NCI-H748 treated with DMSO at 0.1 percent for 48 hours (cell line): ENCODE measurements at regions not wholly inside any gene's neighbourhood (a gene's known extent, or its start where the extent isn't known, plus 50 kb on each side); places are given as distances from the start of the nearest gene placed in this dataset.
A peak's percentile ranks its signal among the peaks of the same experiment; 100 is the strongest.
"Not testable (repeated sequence)": the region's sequence is repeated elsewhere in the genome, so short reads cannot be mapped to it uniquely, and the experiment has no call there.

ENCODE experiments used
- DNase-seq: peaks from one replicate; lab custom pipeline; 2025; lab: John Stamatoyannopoulos, UW

GRCh38 chr5:42074353-42074752, 149.3 kb downstream of the FBXO4 start:
- DNase-seq: peak; percentile 19

DNA sequence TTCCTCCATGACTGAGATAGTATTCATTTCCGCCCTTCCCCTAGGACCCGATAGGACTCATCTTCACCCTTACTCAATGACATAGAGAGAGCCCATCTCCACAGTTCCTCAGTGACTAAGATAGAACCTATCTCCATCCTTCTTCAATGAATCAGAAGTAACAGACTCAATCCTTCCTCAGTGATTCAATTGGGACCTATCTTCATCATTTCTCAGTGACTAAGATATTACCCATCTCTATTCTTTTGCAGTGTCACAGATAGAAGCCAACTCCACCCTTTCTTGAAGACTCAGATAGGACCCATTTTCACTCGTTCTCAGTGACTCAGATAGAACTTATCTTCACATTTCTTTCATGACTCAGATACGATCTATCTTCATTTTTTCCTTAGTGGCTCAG, 164.6 kb downstream of the FBXO4 start:
- DNase-seq: no peak

DNA sequence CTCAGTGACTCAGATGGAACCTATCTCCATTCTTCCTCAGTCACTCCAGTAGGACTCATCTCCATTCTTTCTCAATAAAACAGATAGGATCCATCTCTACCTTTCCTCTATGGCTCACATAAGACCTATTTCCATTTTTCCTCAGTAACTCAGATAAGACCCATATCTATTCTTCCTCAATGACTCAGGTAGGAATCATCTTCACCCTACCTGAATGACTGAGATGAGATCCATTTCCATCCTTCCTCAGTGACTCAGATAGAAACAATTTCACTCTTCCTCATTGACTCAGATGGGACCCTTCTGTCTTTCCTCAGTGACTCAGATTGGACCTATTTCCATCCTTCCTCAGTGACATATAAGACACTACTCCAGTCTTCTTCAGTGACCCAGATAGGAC, 165.1 kb downstream of the FBXO4 start:
- no peak for DNase-seq

GRCh38 chr5:42099846-42100245, 174.8 kb downstream of the FBXO4 start:
- DNase-seq: not testable (repeated sequence)

DNA sequence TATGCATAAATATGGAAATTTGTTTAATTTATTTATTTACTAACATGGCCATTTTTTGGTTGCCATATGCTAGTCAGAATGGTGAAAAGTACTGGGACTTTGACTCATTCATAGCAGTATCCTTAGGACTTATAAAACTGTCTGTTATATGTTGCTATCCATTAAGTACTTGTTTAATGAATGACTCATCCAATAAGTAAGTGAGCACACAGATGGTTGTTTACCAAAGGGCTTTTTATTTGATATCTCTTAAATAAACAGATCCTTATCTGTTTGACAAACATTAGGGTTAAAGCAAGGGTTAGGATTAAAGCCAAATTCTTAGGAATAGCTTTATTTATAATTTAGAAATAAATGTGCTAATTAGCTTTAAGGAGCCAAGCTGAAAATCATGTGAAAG, 183.4 kb downstream of the FBXO4 start:
- peak; percentile 67 for DNase-seq

DNA sequence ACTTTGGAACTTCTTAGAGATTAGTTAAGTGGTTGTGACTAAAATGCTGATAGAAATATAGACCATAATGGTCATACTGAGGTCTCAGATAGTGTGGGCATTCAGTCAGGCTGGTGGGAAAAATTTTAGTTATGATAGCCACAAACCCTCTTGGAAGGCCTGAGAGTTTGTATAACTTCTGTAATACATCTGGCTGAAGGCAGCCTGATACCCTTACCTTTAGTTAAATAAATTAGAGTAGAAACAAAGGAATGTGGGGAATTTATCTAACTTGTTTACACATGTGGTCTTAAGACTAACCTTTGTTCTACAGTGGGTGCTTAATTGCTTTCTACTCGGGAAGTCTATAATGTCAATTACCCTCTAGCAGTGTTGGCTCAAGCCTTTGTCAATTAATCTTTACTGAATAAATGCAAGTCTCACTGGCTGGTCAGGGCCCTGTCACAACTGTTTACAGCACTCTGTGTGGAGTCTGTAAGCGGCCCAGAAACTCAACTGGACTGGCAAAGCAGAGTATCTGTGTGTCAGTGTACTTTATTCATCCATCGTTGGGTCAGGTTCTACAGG, 184.0 kb downstream of the FBXO4 start:
- no peak for DNase-seq

- not testable (repeated sequence) for DNase-seq
Measured at GRCh38 chr5:42115721-42116120, 190.6 kb downstream of the FBXO4 start.

GRCh38 chr5:42120070-42120469, 195.0 kb downstream of the FBXO4 start:
- no peak for DNase-seq

- no peak for DNase-seq
Measured at GRCh38 chr5:42121401-42121800, 196.3 kb downstream of the FBXO4 start.

GRCh38 chr5:42131081-42131480, 206.0 kb downstream of the FBXO4 start:
- DNase-seq: no peak

DNA sequence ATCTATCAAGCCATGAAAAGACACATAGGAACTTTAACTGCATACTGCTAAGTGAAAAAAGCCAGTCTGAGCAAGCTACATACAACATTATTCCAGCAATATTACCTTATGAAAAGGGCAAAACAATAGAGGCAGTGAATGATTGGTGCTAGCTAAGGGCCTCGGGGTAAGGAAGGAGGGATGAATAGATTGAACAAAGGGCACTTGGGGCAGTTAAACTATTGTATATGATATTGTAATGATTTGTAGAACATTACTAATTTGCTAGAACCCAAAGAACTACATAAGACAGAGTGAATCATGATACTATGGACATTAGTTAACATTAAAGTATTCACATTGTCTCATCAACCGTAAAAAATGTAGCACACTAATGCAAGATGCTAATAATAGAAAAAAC, 218.3 kb downstream of the FBXO4 start:
- no peak for DNase-seq

GRCh38 chr5:42148813-42149212, 223.7 kb downstream of the FBXO4 start:
- no peak for DNase-seq

- no peak for DNase-seq
Measured at GRCh38 chr5:42157215-42157614, 232.1 kb downstream of the FBXO4 start.

DNA sequence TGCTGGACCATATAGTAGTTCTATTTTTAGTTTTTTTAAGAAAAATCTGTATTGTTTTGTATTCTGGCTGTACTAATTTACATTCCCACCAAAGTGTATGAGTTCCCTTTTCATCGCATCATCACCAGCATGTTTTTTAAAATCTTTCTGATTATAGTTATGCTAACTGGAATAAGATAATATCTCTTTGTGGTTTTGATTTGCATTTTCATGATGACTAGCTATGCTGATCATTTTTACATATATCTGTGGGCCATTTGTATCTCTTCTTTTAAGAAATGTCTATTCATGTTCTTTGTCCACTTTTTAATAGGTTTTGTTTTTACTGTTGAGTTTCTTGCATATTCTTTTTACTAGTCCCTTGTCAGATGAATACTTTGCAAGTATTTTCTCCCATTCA, 238.0 kb downstream of the FBXO4 start:
- DNase-seq: no peak

GRCh38 chr5:42168091-42168670, 243.1 kb downstream of the FBXO4 start:
- DNase-seq: no peak

DNA sequence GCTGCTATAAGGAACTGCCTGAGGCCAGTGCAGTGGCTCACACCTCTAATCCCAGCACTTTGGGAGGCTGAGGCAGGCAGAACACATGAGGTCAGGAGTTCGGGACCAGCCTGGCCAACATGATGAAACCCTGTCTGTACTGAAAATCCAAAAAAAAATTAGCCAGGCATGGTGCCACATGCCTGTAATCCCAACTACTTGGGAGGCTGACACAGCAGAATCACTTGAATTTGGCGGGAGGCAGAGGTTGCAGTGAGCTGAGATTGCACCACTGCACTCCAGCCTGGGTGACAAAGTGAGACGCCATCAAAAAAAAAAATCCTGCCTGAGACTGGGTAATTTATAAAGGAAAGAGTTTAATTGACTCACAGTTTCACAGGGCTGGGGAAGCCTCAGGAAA, 247.1 kb upstream of the GHR start:
- not testable (repeated sequence) for DNase-seq

DNA sequence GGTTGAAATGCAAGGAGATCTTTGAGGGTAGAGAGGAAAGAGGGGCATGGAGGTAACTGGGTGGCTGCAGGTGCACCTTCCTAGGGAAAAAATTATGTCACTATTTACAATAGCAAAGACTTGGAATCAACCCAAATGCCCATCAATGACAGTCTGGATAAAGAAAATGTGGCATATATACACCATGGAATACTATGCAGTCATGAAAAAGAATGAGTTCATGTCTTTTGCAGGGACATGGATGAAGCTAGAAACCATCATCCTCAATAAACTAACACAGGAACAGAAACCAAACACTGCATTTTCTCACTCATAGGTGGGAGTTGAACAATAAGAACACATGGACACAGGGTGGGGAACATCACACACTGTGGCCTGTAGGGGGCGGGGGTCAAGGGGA, 243.4 kb upstream of the GHR start:
- DNase-seq: not testable (repeated sequence)

DNA sequence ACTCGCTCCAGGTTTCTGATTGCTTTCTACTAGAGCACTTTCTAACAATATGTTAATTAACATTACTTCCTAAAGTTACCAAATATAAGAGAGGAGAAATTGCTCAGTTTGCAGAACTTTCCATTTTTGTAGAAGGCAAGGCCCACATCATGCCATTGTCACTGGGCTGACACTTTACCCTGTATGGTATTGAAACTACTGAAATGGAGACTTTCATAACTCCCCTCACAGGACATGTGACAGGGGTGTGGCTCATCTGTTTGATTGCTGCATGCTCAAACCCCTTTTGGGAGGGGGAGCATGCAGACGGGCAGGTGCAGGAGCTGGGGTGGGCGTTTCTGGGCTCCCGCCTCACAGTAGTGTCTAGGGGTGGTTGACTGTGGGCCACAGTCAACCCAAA, 206.3 kb upstream of the GHR start:
- no peak for DNase-seq

DNA sequence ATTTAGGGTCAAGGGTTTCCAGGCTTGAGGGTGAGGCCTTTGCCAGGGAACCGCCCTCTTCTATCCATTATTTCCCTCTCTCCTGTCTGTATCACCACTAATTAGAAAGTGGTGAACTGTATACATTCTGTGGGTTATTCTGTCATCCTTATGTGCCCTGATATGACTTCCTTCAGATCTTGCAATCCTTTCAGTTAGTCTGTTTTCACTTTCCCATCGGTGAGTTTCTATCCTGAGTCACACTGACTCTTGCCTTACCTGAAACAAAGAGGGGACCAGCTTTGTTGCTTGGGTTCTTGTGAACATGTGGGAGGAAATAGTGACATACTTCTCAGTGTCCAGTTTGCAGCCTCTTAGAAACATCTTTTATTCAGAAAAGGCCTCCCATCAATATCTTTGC, 205.4 kb upstream of the GHR start:
- DNase-seq: no peak

- DNase-seq: no peak
Measured at GRCh38 chr5:42225009-42225408, 198.2 kb upstream of the GHR start.

GRCh38 chr5:42228279-42228678, 195.0 kb upstream of the GHR start:
- DNase-seq: no peak

DNA sequence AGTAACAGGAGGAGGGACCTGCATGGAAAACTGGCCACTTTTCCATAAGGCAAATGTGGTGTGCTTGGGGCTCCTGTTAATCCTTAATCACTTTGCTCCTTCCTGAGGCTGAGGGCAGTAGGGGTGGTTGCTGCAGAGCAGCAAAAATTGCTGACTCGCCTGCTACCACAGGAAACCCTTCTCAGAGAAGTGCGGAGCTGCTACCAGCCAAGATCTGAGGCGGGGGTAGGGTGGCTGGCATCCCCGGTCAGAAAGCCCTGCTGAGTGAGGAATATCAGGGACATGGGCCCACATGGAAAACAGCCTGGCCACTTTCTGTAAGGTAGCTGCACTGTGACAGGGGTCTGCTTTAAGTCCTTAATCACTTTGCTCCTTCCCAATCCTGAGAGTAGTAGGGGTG, 192.4 kb upstream of the GHR start:
- no peak for DNase-seq

DNA sequence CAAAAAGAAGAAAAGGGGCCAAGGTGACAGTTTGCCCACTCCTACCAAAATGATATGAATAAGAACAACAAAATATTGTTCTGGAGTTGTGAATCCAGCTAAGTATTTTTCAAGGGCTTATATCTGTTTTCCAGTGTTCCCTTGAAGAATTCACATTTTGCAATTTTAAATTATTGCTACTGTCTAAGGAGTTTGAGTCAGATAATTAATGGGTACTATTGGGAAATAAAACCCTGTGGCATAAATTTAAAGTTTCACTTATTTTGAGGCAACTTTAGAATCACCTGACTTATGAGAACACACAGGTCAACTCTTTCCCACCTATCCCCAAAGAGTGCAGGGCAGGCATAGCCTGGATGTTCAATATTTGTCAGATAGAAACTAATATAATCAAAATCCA, 188.0 kb upstream of the GHR start:
- no peak for DNase-seq

- DNase-seq: no peak
Measured at GRCh38 chr5:42235837-42236236, 187.4 kb upstream of the GHR start.
